GM12874 (cell line): ENCODE measurements at regions not wholly inside any gene's neighbourhood (a gene's known extent, or its start where the extent isn't known, plus 50 kb on each side); places are given as distances from the start of the nearest gene placed in this dataset.

Experiments
- CTCF ChIP-seq: IDR thresholded peaks from 2 replicates; pipeline ENCODE4 v1.5.1; 2011; ENCODE audit warnings: low read depth, mild to moderate bottlenecking, control low read depth, low read length, moderate library complexity; ENCODE audit not compliant: insufficient read depth

GRCh38 chr15:26007151-26007550 lies 144.0 kb upstream of the ATP10A start:
- TF ChIP-seq CTCF, result no peak

GRCh38 chr15:26001201-26001600 lies 138.1 kb upstream of the ATP10A start:
- no peak for TF ChIP-seq CTCF

GRCh38 chr15:25993506-25993905 lies 130.4 kb upstream of the ATP10A start:
- no peak for TF ChIP-seq CTCF

GRCh38 chr15:25990220-25990619 lies 127.1 kb upstream of the ATP10A start:
- no peak for TF ChIP-seq CTCF

- TF ChIP-seq CTCF, result no peak
Observed at GRCh38 chr15:25989327-25989726, 126.2 kb upstream of the ATP10A start.

GRCh38 chr15:25987638-25988037 lies 124.5 kb upstream of the ATP10A start:
- TF ChIP-seq CTCF, result no peak

GRCh38 chr15:25985165-25985564 lies 122.0 kb upstream of the ATP10A start:
- no peak for TF ChIP-seq CTCF

- no peak for TF ChIP-seq CTCF
Observed at GRCh38 chr15:25982736-25983135, 119.6 kb upstream of the ATP10A start.
